ENCODE measurements at regions not wholly inside any gene's neighbourhood (a gene's known extent, or its start where the extent isn't known, plus 50 kb on each side); places are given as distances from the start of the nearest gene placed in this dataset.
"Not testable (repeated sequence)": the region's sequence is repeated elsewhere in the genome, so short reads cannot be mapped to it uniquely, and the experiment has no call there.

GRCh38 chr10:27296285-27296684, 55.7 kb upstream of the ACBD5 start:
- not testable (repeated sequence) for TF ChIP-seq ZNF24 (tag by site-specific recombination; IDR thresholded peaks at IDR 0.05); ZNF558 (tag by site-specific recombination; IDR thresholded peaks at IDR 0.05); ZNF138 (tag by site-specific recombination; IDR thresholded peaks at IDR 0.05; ENCODE audit: borderline replicate concordance); ZNF549 (tag by site-specific recombination; IDR thresholded peaks at IDR 0.05)

All from HEK293 (cell line).